Fibroblast of lung (primary cell): ENCODE measurements at regions not wholly inside any gene's neighbourhood (a gene's known extent, or its start where the extent isn't known, plus 50 kb on each side); places are given as distances from the start of the nearest gene placed in this dataset.

ENCODE experiments used
- CTCF ChIP-seq, 2 donors: IDR thresholded peaks in 1 of 2; conservative IDR thresholded peaks in 1 of 2; 1 replicate in 1 of 2; 2 replicates in 1 of 2; pipeline ENCODE4 v1.5.1; 2011 to 2012; ENCODE audit warnings: low read length in 2 of 2, control low read depth in 1 of 2, inconsistent platforms in 1 of 2, low read depth in 1 of 2, mild to moderate bottlenecking in 1 of 2
- EZH2 ChIP-seq: IDR thresholded peaks from 2 replicates; pipeline ENCODE4 v1.5.1; 2012; ENCODE audit warnings: low read length, control low read depth, mild to moderate bottlenecking; ENCODE audit errors: missing control alignments

- TF ChIP-seq CTCF (conservative IDR thresholded peaks at IDR 0.05 in 1 of 2, IDR thresholded peaks at IDR 0.05 in 1 of 2; ENCODE audit: low read depth in 1 of 2, low read length in 2 of 2) (no peak), EZH2 (no peak)
These were observed 209.6 kb upstream of the PCSK2 start for GRCh38 chr20:17017232-17017631.
